ENCODE measurements at regions not wholly inside any gene's neighbourhood (a gene's known extent, or its start where the extent isn't known, plus 50 kb on each side); places are given as distances from the start of the nearest gene placed in this dataset.

DNA sequence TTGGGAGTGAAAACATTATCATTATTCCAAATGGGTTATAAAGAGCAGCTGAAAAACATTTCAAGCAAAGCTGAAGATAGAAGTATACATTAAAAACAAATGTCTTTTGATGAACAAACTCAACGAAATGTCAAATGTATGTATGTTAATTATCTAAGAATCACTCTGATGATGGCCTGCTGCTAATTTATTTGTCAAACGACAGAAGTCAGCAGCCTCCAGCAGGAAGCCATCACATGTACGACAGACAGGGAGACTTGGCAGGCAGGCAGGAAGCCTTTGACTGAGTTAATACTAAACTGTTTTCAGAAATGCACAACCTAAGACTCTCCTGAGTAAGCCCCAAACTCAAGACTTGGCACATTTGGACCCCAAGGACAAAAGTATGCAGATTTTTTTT is 491.1 kb downstream of the ZNF385D start:
- Histone ChIP-seq H3K27me3 (no peaks in the 10 kb centered on the region), H3K27ac (no peak overlapping the region), H3K9me3 (peaks cover 0 to 5% of the 10 kb centered on the region in 2 donors), H3K4me1 (no peaks in the 10 kb centered on the region), H3K4me3 (no peak overlapping the region), H3K36me3 (no peaks in the 10 kb centered on the region)
- intact Hi-C loops (cut with DNase I; ENCODE audit: low total_unique reads) = no loop called here
- TF ChIP-seq, protein P1, sequence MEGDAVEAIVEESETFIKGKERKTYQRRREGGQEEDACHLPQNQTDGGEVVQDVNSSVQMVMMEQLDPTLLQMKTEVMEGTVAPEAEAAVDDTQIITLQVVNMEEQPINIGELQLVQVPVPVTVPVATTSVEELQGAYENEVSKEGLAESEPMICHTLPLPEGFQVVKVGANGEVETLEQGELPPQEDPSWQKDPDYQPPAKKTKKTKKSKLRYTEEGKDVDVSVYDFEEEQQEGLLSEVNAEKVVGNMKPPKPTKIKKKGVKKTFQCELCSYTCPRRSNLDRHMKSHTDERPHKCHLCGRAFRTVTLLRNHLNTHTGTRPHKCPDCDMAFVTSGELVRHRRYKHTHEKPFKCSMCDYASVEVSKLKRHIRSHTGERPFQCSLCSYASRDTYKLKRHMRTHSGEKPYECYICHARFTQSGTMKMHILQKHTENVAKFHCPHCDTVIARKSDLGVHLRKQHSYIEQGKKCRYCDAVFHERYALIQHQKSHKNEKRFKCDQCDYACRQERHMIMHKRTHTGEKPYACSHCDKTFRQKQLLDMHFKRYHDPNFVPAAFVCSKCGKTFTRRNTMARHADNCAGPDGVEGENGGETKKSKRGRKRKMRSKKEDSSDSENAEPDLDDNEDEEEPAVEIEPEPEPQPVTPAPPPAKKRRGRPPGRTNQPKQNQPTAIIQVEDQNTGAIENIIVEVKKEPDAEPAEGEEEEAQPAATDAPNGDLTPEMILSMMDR (IDR thresholded peaks at IDR 0.05) = no peak
- TF ChIP-seq POLR2A (IDR thresholded peaks at IDR 0.05) (no peak), POLR2AphosphoS5 (IDR thresholded peaks at IDR 0.05) (no peak)
- DNase-seq (ENCODE audit: low spot score in 2 of 2) = no peak

DNA sequence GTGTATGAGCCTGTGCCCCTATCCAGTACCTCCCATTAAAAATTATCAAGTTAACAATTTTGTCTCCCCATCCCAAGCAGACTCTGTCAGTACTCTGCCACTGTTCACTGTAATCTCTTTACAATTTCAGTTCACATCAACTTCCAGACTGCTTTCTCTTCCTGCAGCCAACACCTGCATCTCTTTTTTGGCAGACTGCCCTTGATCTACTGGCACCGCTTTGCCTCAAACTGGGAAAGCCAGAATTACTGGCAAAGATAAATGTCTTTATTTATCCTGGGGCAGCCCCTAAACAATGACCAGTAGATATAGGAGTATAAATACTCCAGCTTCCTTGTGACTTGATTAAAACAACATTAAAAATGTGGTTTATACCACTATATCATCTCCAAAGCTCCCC is 494.1 kb downstream of the ZNF385D start:
- no peak overlapping the region for H3K4me3 ChIP-seq
- no peaks in the 10 kb centered on the region for H3K27me3 ChIP-seq
- intact Hi-C loops (cut with DNase I; ENCODE audit: low total_unique reads) = no loop called here
- no peaks in the 10 kb centered on the region for H3K4me1 ChIP-seq
- no peaks in the 10 kb centered on the region for H3K36me3 ChIP-seq
- no peak overlapping the region for H3K27ac ChIP-seq
- DNase-seq (ENCODE audit: low spot score in 2 of 2) = no peak
- peaks cover 0 to 5% of the 10 kb centered on the region in 2 donors for H3K9me3 ChIP-seq
- TF ChIP-seq POLR2A (IDR thresholded peaks at IDR 0.05) (no peak), POLR2AphosphoS5 (IDR thresholded peaks at IDR 0.05) (no peak)
- TF ChIP-seq, protein P1 (IDR thresholded peaks at IDR 0.05) = no peak

DNA sequence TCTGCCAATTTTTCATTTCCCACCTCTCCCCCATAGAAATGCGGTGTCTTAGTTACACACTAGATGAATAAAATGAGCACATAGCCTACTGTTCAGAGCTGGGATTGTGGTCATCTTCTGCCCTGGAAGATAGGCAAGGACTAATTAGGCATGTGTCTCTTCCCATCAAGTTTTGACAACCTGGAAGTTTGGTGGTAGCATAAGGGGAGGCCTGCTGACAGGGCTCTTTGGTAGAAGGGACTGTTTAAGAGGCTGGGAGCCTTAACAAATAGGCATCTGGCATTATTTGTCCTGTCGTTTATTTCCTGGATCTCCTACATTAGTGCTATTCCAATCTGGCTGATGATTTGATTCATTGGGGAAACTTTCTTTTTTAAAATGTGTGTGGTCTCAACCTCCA is 512.3 kb downstream of the ZNF385D start:
- no peak for DNase-seq (ENCODE audit: low spot score in 2 of 2)
- Histone ChIP-seq H3K27ac (no peak overlapping the region), H3K4me3 (no peak overlapping the region), H3K27me3 (no peaks in the 10 kb centered on the region), H3K36me3 (no peaks in the 10 kb centered on the region), H3K9me3 (no peaks in the 10 kb centered on the region), H3K4me1 (no peaks in the 10 kb centered on the region)
- intact Hi-C loops (cut with DNase I; ENCODE audit: low total_unique reads) = loop anchor here (5.0 kb wide), 1 partner anchor 709 kb away; no protein-coding TSS in a partner anchor
- no peak for TF ChIP-seq POLR2A (IDR thresholded peaks at IDR 0.05)
- TF ChIP-seq, protein P1 (IDR thresholded peaks at IDR 0.05) = no peak
- no peak for TF ChIP-seq POLR2AphosphoS5 (IDR thresholded peaks at IDR 0.05)

DNA sequence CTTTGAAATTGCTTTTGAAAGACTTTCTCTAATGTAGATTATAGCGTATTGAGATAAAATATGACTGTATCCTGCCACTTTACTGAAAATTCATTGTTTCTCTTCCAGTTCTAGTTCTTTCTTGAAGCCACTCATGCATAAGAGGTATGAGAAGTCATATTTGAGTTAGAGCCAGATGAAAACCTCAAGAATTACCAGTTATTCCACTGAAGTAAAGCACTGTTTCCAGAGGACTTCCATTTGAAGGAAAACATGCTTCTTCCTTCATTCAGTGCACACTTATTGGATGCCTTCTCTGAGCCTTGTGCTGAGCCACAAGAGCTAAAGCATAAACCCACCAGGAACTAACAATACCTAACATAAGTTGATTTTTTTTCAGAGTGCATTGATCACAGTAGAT is 513.4 kb downstream of the ZNF385D start:
- intact Hi-C loops (cut with DNase I; ENCODE audit: low total_unique reads) = loop anchor here (5.0 kb wide), 1 partner anchor 710 kb away; no protein-coding TSS in a partner anchor
- no peak for DNase-seq (ENCODE audit: low spot score in 2 of 2)
- no peak for TF ChIP-seq POLR2A (IDR thresholded peaks at IDR 0.05)
- TF ChIP-seq, protein P1 (IDR thresholded peaks at IDR 0.05) = no peak
- no peak for TF ChIP-seq POLR2AphosphoS5 (IDR thresholded peaks at IDR 0.05)

DNA sequence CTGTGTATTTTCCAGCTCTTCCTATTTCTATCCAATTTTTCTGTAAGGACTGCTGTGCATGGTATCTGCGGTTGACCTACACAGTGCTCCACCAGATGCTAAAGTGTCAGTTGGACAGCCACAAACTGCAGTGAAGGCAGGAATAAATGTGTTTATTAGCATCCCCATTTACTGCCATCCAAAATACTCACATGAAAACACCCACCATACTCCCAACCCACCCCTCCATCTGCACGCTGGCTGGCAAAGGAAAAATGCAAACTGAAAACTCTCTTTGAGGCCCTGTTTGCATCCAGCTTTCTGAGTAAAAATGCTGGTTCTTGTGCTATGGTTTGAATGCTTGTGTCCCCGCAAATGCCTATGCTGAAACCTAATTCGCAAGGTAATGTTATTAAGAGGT is 515.5 kb downstream of the ZNF385D start:
- TF ChIP-seq, protein P1 (IDR thresholded peaks at IDR 0.05) = no peak
- no peak for TF ChIP-seq POLR2AphosphoS5 (IDR thresholded peaks at IDR 0.05)
- H3K4me1 ChIP-seq = no peaks in the 10 kb centered on the region
- H3K9me3 ChIP-seq = no peaks in the 10 kb centered on the region
- DNase-seq (ENCODE audit: low spot score in 2 of 2) = no peak
- H3K4me3 ChIP-seq = no peak overlapping the region
- intact Hi-C loops (cut with DNase I; ENCODE audit: low total_unique reads) = loop anchor here (5.0 kb wide), 1 partner anchor 712 kb away; no protein-coding TSS in a partner anchor
- no peaks in the 10 kb centered on the region for H3K27me3 ChIP-seq
- H3K36me3 ChIP-seq = no peaks in the 10 kb centered on the region
- no peak overlapping the region for H3K27ac ChIP-seq

More for the DNA sequence above, 513.4 kb downstream of the ZNF385D start:
- Histone ChIP-seq H3K27ac (no peak overlapping the region), H3K9me3 (no peaks in the 10 kb centered on the region), H3K4me3 (no peak overlapping the region), H3K36me3 (no peaks in the 10 kb centered on the region), H3K27me3 (no peaks in the 10 kb centered on the region), H3K4me1 (no peaks in the 10 kb centered on the region)
